GM21529 (cell line): ENCODE measurements at regions not wholly inside any gene's neighbourhood (a gene's known extent, or its start where the extent isn't known, plus 50 kb on each side); places are given as distances from the start of the nearest gene placed in this dataset.
"Not testable (repeated sequence)": the region's sequence is repeated elsewhere in the genome, so short reads cannot be mapped to it uniquely, and the experiment has no call there.

ENCODE experiments used
- ATAC-seq: cut with Tn5 transposase; IDR thresholded peaks from one replicate; pipeline ENCODE4 v1.9.1; 2021; ENCODE audit not compliant: unreplicated experiment

DNA sequence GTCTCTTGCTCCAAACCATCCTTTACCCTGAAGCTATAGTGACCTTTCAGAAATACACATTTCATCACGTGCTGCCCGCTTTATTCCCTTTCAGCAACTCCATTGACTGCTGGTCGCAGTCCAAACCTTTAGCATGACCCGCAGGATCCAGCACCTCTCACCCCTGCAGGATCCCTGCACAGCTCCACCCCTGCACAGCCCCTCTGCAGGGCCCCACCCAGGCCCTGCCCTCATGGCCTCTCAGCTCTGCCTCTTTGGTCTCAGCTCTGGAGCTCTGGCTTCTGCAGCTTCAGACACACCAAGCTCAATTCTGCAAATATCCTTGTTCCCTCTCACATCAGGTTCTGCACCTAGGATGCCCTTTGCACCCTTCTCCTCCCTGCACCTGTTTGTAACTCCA, 264.9 kb upstream of the C1orf174 start:
- no peak for ATAC-seq

DNA sequence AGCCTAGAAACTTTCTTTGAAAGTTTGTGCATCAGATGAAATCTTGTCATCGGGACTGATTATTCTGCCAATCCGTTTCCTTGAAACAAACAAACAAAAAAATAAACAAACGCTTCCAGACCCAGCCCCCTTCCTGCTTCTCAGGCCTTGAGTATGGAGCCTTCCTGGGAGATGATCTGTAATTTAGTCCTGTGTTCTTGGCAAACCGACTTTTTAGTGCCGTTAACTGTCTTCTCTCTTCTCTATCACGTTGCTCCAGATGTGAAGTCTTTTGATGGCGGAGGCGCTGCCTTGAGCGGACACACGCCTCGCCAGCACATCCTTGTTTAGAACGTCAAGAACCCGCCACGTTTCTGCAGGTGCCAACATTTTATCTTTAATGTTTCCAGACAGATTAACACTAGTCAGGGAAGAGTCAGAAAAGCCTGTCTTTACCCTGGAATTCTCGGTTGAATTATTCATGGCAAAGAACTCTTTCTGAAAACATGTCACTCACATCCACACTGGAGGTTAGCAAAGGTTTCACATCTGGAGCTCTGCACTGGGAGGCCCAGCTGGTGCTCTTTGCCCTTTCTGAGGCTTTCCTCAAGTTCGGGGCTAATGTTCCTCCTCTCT, 265.7 kb upstream of the C1orf174 start:
- ATAC-seq, result no peak

DNA sequence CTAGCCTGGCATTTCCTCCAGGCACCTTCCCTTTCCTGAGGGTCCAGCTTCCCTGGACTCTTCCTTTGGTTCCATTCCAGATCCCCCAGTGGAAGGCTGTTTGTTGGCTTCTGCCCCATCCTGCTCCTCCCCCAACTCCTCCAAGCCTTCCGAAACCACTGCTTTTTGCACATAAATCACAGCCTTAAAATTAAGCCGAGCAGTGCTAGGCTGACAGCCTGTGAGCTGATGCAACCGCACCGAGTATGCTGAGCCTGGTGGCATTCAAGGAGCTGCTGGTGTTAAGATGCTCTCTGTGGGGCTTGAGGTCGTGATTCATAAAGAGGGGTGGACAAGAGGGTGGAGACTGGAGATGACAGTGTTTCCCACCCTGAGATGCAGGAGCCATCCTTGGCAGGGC, 266.6 kb upstream of the C1orf174 start:
- ATAC-seq, result no peak

DNA sequence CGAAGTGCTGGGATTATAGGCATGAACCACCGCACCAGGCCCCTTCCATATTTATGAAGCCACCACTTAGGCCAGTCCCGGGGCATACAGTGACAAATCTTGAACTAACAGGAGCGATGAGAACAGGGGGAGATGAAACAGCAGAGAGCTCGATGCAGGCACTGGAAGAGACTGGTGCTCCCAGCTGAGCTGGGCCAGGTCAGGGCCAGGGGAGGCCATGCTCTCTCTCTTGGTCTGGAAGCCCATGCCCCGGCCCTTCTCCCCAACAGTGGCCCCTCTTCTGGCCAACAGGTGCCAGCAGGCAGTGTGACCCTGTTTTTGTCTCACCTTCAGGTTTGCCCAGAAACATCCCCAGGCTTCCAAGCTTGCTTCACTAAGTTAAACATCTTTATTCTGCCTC, 269.9 kb upstream of the C1orf174 start:
- no peak for ATAC-seq

DNA sequence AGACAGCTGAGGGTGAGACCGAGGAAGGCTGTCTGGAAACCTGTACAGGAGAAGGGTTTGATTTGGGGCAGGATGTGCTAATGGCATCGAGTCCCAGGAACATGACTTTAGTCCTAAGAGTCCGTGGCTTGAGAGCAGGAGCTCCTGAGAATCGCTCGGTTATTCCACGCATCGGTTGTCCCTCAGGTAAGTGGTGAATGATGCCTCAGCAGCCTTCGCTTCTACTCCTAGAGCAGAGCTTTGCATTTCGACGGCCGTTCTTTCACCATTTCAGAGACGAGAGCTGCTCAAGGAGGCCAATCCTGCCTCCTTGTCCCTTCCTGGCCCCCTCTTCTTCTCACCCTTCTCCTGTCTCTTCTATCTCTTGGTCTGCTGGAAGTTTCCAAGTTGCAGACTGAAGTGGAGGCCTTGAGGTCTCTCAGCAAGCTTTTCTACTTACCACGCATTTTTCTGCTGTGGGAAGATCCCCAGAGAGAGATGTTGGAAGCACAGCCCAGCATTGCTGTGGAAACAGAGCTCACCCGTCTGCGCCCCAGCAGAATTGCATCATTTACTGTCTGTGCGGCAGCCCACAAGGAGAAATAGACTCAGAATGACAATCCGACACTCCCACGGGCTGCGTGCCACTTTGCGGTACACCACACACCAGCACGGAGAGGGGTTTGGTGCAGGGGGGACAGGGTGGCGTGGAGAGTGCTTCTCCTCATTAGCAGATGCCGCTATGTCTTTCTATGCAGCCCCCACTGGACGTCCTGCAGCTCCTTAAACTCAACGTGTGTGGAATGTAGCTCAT, 270.7 kb upstream of the C1orf174 start:
- no peak for ATAC-seq

DNA sequence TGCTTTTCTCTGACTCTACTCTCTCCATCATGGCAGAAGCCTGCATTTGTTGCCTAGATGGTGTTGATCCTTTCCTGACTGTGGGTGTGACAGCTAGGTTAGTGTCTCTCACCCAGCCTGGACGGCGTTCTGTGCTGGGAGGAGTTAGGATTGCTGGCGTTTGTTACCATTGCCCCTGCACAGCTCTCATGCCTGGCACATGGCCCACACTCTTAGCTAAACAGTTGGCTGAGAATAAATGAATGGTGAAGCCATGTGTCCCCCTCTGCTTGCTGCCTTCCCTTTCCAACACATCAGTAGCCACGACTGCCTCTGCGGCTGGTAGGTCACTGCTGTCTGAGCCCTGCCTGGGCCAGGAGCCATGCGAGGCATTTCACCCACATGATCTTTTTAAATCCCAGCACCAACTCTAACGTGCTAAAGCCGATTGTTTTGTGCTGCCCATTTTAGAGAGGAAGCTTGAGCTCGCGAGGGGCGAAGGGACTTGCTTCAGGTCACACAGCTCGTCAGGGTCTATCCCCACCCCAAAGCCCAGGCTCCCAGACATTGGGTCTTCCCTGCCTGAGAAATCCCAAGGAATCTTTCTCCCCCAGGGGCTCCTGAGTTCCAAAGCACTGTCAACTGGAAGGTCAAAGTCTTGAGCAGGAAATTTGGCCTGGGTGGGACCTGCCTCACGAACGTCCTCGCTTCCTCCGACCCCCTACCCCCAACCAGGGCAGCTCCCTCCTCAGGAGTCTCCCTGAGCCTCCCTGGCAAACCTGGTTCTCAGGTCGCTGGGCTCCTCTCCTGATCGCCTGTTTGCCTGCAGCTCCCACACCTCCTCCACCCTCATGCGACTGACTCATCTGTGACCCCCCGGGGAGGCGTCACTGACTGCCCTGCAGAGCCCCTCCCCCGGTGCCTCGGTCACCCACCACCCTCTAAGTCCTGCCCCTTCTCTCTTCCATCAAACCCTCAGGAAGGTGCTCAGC, 271.7 kb upstream of the C1orf174 start:
- no peak for ATAC-seq

DNA sequence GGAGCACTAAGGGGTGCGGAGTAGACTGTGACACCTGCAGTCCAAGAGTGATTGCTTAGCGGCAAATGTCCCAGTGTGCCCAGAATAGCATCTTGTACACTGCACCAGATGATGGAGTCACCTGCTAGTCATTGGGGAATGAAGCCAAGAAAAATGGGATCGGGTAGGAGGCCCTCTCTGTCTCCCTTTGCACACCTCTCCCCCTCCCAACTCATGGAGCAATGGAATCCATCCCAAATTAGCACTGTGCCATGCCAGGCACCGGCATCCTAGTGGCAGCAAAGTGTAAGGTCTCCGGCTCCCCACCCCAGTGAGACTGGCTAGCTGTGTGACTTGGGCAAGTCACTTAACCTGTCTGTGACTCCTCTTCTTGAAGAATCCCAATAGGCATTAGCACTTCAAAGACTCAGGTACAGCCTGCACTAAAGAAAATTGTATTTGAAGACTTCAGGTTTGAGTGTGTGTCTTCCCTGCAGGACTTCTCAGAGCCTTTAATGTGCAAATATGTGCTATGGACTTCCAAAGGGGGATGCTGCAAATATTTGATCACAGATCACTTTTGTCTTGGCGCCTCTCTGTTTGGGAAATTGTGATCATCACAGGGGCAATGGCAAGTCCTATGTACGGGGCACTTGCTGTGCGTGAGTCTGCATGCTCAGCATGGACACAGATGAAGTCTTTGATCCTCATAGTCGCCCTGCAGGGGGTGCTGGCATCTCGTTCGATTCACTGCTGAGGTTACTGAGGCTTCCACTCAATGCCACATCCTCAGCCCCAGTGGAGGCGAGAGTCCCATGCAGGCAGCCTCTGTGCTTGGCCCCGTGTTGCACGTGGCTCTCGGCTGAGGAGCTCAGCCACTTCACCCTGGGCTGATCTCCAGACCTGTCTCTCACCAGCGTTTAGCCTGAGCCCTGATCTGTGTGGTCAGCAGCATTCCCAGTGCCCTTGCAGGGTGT, 272.9 kb upstream of the C1orf174 start:
- ATAC-seq, result no peak

DNA sequence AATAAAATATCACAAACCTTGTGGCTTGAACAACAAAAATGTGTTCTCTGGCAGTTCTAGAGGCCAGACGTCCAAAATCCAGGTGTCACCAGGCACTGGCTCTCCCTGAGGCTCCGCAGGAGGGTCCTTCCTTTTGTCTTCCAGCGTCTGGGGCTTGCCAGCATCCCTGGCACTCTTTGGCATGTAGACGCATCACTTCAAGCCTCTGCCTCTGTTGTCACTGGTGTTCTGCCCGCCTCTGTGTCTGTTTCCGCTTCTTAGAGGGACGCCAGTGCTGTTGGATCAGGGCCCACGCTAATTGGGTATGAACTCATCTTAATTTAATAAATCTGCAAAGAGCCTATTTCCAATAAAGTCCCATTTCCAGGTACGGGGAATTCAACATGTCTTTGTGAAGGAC, 273.7 kb upstream of the C1orf174 start:
- no peak for ATAC-seq

DNA sequence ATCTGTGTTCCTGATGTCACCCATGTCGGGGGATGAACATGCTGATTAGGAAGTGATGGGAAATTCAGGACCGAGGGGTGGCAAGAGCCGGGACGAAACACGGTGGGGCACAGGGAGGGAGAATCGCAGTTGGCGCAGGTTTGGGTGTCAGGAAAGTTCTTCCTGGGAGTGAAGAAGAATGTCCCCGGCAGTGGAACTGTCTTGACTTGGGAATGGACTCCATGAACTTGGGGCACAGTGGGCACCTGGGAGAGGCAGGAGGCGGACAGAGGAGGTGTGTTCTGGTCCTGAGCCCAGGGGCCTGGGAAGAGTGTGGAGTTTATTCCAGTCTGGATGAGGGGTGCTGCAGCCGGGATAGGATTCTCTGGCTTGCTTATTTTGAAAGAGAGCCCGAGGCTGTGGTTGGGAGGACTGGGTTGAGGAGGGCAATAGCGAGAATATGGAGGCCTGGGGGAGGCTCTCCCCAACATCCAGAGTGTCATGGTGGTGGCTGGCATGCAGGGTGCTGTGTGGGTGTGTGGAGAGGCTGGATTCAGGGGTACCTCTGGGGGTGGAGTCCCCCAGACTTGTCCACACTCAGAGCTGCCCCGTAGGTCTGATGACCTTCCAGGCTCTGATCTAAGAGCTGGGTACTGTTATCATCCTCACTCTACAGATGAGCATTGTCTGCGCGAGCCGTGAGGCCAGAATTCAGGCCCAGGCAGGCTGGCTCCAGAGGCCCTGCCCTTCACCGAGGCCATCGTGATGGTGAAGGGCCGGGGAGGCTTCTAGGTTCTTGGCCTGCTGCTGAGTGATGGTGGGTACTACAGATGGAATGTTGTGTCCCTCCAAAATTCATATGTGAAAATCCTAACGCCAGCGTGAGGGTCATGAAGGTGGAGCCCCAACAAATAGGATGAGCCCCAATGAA, 274.5 kb upstream of the C1orf174 start:
- no peak for ATAC-seq

DNA sequence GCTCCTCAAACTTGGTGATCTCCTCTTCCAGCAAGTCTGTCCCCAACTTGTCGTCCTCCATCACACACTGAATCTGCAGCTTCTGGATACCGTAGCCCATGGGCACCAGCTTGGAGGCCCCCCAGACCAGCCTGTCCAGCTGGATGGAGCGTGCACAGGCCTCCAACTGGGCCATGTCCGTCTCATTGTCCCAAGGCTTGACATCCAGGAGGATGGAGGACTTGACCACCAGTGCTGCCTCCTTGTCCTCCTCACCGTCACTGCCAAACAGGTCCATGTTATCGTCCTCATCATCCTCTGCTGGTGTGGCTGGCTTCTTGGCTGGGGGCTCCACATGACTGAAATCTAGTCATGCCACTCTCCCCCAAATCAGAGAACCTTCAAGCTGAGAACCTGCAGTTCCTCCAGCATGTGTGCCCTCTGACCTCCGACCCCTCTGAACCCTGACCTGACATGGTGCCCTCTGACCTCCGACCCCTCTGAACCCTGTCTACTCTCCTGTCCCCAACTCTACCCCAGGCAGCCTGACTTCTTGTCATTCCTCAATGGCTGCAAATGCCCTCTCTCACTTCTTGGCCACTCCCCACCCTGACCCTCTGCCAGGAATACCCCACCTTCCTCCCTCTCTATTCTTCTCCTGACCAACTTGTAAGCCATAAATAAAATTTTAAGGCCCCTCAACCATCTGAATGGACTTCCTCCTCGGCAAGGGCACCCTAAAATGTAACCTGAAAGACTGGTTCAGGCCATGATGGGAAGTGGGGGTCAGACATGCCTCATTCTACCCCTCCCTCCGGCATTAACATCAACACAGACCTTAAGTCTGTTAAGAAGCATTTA, 275.7 kb upstream of the C1orf174 start:
- no peak for ATAC-seq

DNA sequence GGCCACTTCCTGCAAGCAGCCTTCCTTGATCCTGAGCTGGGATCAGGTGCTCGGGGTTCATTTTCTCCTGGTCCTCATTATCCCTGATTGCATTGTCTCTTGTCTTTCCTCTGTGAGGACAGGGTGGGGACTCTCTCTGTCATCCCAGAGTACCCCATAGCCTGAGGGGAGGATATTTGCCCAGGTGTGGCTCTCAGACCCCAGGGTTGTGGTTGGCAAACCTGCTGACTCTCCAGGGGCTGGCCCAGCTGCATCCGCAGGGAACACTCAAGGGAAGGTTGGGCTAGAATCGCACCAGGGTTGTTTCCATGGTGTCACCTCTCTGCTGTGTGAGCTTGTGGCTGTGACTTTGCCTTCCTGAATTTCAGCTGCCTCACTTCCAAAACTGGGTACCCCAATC, 276.8 kb upstream of the C1orf174 start:
- ATAC-seq, result no peak

DNA sequence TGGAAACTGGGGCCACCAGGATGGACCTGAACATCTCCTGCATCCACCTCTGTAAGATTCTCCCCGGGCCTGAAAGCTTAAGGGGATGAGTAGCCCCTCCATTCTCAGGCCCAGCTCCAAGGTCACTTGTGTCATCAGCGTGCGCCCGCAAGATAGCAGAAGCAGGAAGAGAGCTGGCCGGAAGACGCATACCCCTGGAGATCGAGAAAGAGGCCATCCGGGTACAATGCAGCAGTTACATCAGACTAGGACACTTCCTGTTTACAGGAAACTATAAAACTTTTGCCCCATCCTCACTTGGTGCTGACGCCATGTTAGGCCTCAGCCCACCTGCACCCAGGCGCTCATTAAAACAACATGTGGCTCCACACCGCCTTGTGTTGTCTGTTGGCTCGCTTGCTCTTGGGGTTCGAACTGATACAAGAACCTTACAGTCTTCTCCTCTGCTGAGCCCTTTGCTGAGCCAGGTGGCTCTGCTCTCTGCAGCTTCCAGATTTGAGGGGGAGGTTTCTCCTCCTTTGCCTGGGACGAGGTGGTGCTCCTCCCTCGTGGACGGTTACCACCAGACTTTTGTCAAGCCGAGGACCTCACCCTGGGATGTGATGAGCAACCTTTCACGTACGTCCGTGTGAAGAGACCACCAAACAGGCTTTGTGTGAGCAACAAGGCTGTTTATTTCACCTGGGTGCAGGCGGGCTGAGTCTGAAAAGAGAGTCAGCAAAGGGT, 277.5 kb upstream of the C1orf174 start:
- ATAC-seq, result no peak

DNA sequence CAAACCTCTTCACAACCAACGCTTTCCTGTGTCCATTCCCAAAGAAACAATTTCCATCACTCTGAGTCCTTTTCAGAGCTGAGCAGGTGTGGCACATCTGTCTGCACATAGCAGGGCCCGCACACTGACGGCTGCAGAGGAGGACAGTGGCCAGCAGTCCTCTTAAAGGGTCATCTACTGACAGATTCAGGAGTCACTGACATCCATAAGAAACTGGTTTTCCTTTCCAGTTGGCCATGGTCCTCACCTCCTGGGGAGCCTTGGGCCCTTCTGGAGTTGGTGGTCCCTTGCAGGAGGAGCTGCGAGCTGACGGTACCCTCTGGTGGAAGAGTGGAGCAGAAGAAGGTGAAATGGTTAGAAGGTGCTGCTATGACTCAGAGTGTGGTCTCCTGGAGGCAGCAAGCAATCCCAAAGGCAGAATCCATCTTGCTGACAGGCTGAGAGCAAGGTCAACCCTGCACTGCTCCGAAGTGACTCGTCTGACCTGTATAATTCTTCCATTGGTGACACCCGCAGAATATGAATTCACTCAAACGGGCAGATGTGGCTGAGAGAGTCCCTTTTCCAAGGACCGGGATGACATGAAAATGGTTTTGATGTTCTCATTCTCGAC, 278.5 kb upstream of the C1orf174 start:
- no peak for ATAC-seq

DNA sequence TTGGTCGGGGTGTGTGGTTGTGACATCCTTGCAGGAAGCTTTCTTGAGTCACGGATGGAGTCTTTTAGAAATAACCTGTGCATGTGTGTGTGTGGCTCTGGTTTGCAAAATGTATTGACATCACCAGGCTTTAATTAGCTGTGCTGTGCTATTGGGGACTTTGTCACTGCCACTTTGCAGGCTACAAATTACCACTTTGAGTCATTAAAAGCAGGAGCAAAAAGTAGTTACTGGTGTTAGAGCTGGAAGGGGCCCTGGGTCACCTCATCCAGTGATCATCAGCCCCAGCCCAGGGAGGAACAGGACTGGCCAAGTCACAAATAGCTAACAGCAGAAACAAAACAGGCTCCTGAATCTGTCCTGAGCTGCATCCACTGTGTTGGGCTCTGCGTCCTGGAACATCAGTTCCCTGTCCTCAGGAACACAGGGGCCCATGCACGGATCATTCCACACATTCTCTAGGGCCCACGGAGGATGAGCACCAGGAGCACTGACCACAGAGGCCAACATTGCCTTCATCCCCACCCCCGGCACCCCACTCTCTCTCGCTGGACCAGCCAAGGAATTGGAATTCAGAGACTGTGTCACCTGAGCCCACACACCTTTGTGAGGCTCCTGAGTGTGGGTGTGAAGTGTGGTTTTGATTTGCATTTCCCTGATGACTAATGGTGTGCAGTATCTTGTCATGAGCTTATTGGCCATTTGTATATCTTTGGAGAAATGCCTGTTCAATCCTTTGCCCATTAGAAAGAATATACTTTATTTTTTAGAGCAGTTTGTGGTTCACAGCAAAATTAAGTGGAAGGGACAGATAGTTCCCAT, 280.1 kb upstream of the C1orf174 start:
- no peak for ATAC-seq

DNA sequence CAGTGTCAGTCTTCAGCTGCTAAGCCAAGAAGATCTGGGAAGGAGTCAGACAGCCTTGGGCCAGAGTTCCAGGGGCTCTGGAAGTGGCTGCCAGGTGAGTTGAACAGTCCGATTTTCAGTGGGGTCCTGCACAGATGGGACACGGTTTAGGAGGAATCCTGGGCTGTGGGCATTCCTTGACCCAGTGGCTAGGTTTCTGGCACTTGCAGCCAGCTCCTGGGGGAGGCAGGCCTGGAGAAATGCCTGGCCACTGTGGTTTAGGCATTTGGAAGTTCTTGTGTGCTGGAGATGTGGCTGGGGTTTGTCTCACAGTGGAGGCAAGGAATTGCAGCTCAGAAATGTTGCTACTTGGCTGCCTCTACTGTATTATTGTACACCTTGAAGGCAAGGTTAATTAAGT, 286.4 kb upstream of the C1orf174 start:
- ATAC-seq, result not testable (repeated sequence)

DNA sequence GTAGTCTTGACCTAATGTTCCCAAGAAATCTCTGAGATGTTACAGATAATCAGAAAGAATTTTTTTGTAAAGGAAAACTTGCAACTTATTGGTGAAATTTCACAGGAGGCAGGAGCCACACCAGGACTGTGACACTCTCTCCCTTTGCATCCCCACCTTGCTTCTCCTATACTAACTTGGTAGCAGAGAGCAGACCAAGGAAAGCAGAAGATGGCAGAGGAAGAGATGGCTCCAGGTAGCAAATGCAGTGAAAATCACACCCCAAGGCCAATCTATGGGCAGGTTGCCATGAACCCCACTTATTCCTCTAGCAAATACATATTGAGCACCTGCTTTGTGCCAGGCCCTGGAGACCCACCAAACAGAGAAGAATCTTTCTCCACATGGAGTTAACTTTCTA, 303.4 kb upstream of the C1orf174 start:
- ATAC-seq, result no peak

DNA sequence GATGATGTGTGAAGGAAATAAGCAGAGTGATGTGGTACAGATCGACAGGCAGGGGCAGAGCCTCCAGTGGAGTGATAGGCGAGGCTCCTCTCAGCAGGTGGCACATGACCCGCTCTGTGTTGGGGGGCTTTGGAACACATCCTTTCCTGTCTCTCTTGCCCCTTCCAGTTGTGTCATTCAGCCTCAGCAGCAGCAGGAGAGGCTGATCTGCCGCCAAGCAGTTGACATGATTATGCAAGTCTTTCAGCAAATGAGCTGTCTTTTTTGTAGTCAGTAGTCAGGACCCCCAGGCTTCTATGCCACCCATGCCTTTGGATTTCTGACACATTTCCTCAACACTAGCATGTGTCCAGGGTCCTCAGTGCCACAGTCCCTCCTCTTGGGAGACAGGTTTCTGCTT, 307.1 kb upstream of the C1orf174 start:
- no peak for ATAC-seq
